GM12892 (cell line): ENCODE measurements at regions not wholly inside any gene's neighbourhood (a gene's known extent, or its start where the extent isn't known, plus 50 kb on each side); places are given as distances from the start of the nearest gene placed in this dataset.
A peak's percentile ranks its signal among the peaks of the same experiment; 100 is the strongest.

ENCODE experiments used
- DNase-seq: peaks from one replicate; pipeline ENCODE4 v3.0.0; 2011; ENCODE audit not compliant: insufficient read length
- FAIRE-seq: peaks from 2 replicates; lab custom pipeline; 2011; peaks lifted over from hg19 to GRCh38; lab: Jason Lieb, UNC
- POLR2A ChIP-seq: IDR thresholded peaks from 2 replicates; pipeline ENCODE4 v1.6.1; 2011; ENCODE audit warnings: low read depth, low read length, control low read depth
- POLR2AphosphoS5 ChIP-seq: IDR thresholded peaks from 2 replicates; pipeline ENCODE4 v1.6.1; 2011; ENCODE audit warnings: low read depth, low read length, control low read depth
- TAF1 ChIP-seq: IDR thresholded peaks from 2 replicates; pipeline ENCODE4 v1.6.1; 2011; ENCODE audit warnings: low read depth, mild to moderate bottlenecking, control low read depth, low read length, borderline replicate concordance

- FAIRE-seq (no peak), DNase-seq (no peak)
- TF ChIP-seq POLR2A (no peak), POLR2AphosphoS5 (no peak), TAF1 (no peak)
Measured at GRCh38 chr10:128528781-128529180, 402.6 kb upstream of the MKI67 start.

DNA sequence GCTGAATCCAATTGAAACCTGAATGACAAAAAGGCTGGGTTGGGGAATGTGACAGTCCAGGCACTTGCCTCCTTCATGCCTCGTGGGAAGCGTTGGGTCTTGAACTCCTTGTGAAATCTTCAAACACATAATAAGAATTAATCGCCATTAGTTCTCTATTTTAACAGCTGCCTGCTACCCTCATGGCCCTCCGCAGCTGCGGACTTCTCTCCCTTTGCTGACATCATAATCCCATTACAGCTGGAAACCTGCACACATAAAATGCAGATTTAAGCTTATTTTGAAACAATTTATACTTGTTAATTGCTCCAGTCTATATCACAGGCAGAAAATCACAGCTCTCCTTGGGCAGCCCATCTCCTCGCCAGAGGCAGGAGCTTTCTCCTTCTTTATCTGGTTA lies 403.0 kb upstream of the MKI67 start:
- TF ChIP-seq POLR2AphosphoS5, result no peak
- TF ChIP-seq TAF1, result no peak
- TF ChIP-seq POLR2A, result no peak
- FAIRE-seq (no peak), DNase-seq (no peak)

GRCh38 chr10:128530301-128530700 lies 404.1 kb upstream of the MKI67 start:
- FAIRE-seq, result peak; percentile 33
- TF ChIP-seq POLR2A, result no peak
- no peak for TF ChIP-seq TAF1
- no peak for TF ChIP-seq POLR2AphosphoS5
- no peak for DNase-seq

GRCh38 chr10:128530946-128531345 lies 404.7 kb upstream of the MKI67 start:
- no peak for FAIRE-seq
- TF ChIP-seq TAF1 (no peak), POLR2A (no peak), POLR2AphosphoS5 (no peak)
- DNase-seq, result no peak

DNA sequence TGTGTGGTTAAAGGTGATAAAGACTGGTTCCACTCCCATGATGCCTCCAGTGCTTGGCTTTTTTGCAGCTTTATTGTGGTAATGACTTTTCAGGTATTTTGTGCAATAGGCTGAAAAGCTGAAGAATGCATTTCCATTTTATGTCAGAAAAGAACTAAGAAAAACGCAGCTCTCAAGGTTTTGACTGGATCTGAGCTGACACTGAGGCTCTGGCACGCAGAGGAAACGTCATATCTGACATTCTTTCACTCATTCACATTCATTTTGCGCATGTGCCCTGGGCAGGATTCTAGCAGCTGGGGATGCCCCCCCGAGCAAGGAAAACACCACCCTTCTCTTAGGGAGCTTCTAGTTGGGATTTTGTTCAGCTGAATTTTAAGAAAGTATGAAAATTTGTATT lies 408.5 kb upstream of the MKI67 start:
- FAIRE-seq, result no peak
- TF ChIP-seq POLR2A (no peak), TAF1 (no peak), POLR2AphosphoS5 (no peak)

GRCh38 chr10:128536259-128536658 lies 410.0 kb upstream of the MKI67 start:
- TF ChIP-seq TAF1 (no peak), POLR2A (no peak), POLR2AphosphoS5 (no peak)
- FAIRE-seq (no peak), DNase-seq (no peak)

More for the DNA sequence above, 408.5 kb upstream of the MKI67 start:
- no peak for DNase-seq

- FAIRE-seq (no peak), DNase-seq (no peak)
- TF ChIP-seq TAF1, result no peak
- TF ChIP-seq POLR2AphosphoS5, result no peak
Measured at GRCh38 chr10:128537834-128538330, 411.7 kb upstream of the MKI67 start.

GRCh38 chr10:128538671-128539070 lies 412.4 kb upstream of the MKI67 start:
- FAIRE-seq, result no peak
- no peak for DNase-seq
- no peak for TF ChIP-seq POLR2AphosphoS5
- no peak for TF ChIP-seq POLR2A

DNA sequence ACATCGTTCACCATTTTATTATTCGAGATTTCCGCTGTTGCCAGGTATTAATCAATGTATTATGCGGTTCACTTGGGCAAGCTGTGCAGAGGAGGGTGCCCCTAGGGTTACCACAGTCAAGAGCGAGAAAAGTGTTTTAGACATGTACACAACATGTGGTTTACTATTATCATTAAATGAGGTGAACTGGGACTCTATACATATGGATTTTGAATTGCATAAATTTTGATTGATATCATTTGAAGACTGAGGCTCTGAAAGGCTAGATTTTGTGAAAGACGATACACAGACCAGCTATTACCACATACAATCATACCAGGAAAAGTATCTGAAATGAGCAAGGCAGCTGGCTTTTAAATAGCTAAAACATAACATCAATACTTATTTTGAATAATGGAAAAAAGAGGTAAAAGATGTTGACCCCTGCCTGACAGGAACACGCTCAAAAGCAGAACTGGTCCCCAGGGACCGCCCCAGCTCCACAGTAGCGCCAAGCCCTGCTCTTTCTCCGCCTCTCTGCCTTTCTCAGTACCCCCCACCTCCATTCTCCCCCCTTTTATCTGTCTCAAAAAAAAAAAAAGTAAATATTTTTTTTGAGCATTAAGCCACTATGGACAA lies 413.4 kb upstream of the MKI67 start:
- no peak for DNase-seq
- FAIRE-seq, result no peak
- TF ChIP-seq TAF1 (no peak), POLR2A (no peak)

DNA sequence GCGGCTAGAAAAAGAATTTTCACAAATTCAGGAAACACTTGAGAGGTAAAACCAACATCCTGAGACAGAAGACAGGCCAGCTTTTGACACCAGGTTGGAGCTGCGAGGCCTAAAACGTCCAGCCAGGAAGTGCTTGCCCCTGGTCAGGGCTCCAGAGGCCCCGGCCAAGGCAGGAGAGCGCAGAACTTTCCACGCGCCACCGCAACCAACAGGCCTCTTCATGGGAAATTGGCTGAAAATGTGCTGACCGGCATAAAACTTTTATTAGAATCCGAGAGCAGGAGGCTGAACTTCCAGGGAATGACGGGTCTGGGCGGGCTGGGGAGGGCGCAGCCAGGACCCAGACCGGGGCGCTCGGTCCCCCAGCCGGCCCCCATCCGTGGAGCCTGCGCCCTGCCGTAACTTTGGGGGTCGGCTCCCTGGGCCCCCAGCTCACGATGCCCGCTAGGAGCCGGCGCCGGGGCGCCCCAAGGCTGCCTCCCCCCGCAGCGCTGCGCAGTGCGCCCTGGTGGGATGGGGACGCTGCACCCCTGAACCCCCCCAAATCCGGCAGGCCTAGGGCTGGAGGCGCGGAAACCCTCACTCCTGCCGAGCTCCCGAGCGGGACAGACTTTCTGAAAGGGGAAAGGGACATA lies 414.0 kb upstream of the MKI67 start:
- DNase-seq, result no peak
- no peak for FAIRE-seq

GRCh38 chr10:128540781-128541761 lies 414.8 kb upstream of the MKI67 start:
- TF ChIP-seq TAF1 (no peak), POLR2A (no peak), POLR2AphosphoS5 (no peak)
- FAIRE-seq (no peak), DNase-seq (no peak)

More for the DNA sequence above, 414.0 kb upstream of the MKI67 start:
- TF ChIP-seq POLR2AphosphoS5, result no peak
- no peak for TF ChIP-seq TAF1
- TF ChIP-seq POLR2A, result no peak
